Activated B cell treated with CpG ODN at 0.5 μM for 24 hours (primary cell): ENCODE measurements at regions not wholly inside any gene's neighbourhood (a gene's known extent, or its start where the extent isn't known, plus 50 kb on each side); places are given as distances from the start of the nearest gene placed in this dataset.

Source experiments
- ATAC-seq: fragments of 200-7000 bp; cut with Tn5 transposase; one replicate; pipeline ENCODE4 v1.10.0; 2021; ENCODE audit warnings: low read depth, mild to moderate bottlenecking, moderate library complexity
- CTCF ChIA-PET: fragments of 350-600 bp; sonication (Branson Sonifier 250); formaldehyde crosslinking; loops from one replicate; lab custom pipeline; 2021; ENCODE audit warnings: antibody characterized with exemption; lab: Charles Lee
- POLR2A ChIA-PET: fragments of 350-600 bp; sonication (Branson Sonifier 250); formaldehyde crosslinking; loops from one replicate; lab custom pipeline; 2021; ENCODE audit warnings: antibody characterized with exemption; lab: Charles Lee
- DNase-seq: peaks from one replicate; pipeline ENCODE4 v3.0.0; 2022
- H3K27ac Mint-ChIP-seq: one replicate; pipeline ENCODE4 v1.8.0; 2020; ENCODE audit warnings: mixed read lengths
- H3K27me3 Mint-ChIP-seq: one replicate; pipeline ENCODE4 v1.8.0; 2021; ENCODE audit warnings: mixed read lengths
- H3K36me3 Mint-ChIP-seq: one replicate; pipeline ENCODE4 v1.8.0; 2021; ENCODE audit warnings: low read depth, mixed read lengths
- H3K4me1 Mint-ChIP-seq: one replicate; pipeline ENCODE4 v1.8.0; 2021; ENCODE audit warnings: mixed read lengths
- H3K4me3 Mint-ChIP-seq: one replicate; pipeline ENCODE4 v1.8.0; 2020; ENCODE audit warnings: mild to moderate bottlenecking, mixed read lengths
- H3K9me3 Mint-ChIP-seq: one replicate; pipeline ENCODE4 v1.8.0; 2020; ENCODE audit warnings: mixed read lengths
- CTCF ChIP-seq: fragments of 200-600 bp; IDR thresholded peaks from one replicate; pipeline ENCODE4 v1.8.0; 2022; ENCODE audit warnings: antibody characterized with exemption, mild to moderate bottlenecking
- intact Hi-C: fragments of 100-400 bp; cut with micrococcal nuclease; formaldehyde crosslinking; loops from one replicate; pipeline ENCODE4 v1.15.1; 2024

- Mint-ChIP-seq H3K36me3 (no peaks in the 10 kb centered on the region), H3K27me3 (peaks cover 64% of the 10 kb centered on the region), H3K4me3 (peak overlapping the region; percentile 32), H3K4me1 (peaks cover 15% of the 10 kb centered on the region), H3K9me3 (no peaks in the 10 kb centered on the region), H3K27ac (no peak overlapping the region)
- DNase-seq (no peak), ATAC-seq (no peak)
- CTCF ChIA-PET, result interaction anchor here (1.1 to 3.3 kb wide), 5 partner anchors 9 to 530 kb away, joined by 3 to 16 read pairs (median 10); partner anchors contain the start of gene FOXD2
- intact Hi-C loops, result no loop called here
- no peak for TF ChIP-seq CTCF
- POLR2A ChIA-PET, result no interaction called here
These were observed 271.4 kb downstream of the FOXD2 start for GRCh38 chr1:47709019-47709871.

DNA sequence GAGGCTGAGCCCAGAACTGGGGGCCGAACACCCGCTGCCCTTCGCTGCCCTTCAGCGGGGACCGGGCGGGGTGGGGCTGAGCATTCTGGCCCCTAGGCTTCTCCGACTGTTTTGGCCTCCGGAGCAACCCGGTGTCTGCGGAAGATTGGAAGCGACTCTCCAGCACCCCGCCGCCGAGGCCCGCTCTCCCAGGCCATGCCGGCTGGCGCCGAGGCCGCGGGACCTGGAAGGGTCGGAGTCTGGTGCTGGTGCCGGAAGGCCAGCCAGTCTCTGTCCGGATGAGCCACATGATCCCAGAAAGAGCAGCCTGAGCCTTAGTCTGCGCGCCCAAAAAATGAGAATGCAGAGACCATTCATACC is 272.0 kb downstream of the FOXD2 start:
- ChIA-PET POLR2A (no interaction called here), CTCF (interaction anchor here (0.7 to 3.3 kb wide), 11 partner anchors 8 to 531 kb away, joined by 3 to 16 read pairs (median 3); partner anchors contain the start of gene FOXD2)
- Mint-ChIP-seq H3K9me3 (no peaks in the 10 kb centered on the region), H3K36me3 (no peaks in the 10 kb centered on the region), H3K27ac (no peak overlapping the region), H3K27me3 (peaks cover 60% of the 10 kb centered on the region), H3K4me3 (no peak overlapping the region), H3K4me1 (peaks cover 15% of the 10 kb centered on the region)
- no peak for TF ChIP-seq CTCF
- ATAC-seq (no peak), DNase-seq (no peak)
- intact Hi-C loops, result loop anchor here (1.0 to 2.0 kb wide), 4 partner anchors 273 to 531 kb away; no protein-coding TSS in a partner anchor

DNA sequence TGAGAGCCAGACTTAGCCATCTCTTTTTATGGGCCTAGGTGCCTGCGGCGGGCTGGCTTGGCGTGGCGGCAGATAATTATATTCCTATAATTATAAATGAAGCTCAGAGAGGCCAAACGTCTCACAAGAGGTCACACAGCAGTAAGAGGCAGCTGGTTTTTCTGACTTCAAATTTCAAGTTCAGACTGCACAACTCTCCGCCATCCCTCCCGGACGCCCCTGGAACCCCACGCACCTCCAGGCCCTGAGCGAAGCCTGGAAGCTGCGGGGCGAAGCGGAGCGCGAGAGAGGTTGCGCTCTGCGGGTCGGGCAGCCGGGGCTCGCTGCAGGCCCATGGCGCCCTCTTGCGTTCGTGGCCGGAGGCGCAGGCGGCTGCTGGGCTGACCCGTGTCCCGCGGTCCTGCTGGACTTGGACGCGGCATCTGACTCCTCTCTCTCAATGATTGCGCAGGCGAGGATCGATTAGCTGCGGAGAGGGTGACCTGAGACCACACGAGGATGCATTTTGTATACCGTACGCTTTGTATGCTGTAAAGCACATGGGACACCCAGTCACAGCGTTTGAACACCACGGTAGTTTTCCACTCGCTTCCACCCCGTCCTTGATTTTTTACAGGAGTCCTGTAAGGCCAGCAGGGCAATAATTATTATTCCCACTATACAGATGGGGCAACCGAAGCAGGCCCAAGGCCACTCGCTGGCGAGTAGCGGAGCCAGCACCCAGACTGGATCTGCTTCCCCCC is 272.7 kb downstream of the FOXD2 start:
- Mint-ChIP-seq H3K4me1 (peaks cover 15% of the 10 kb centered on the region), H3K27ac (no peak overlapping the region), H3K4me3 (no peak overlapping the region), H3K9me3 (no peaks in the 10 kb centered on the region), H3K36me3 (no peaks in the 10 kb centered on the region), H3K27me3 (peaks cover 62% of the 10 kb centered on the region)
- intact Hi-C loops, result loop anchor here (1.0 to 2.0 kb wide), 4 partner anchors 274 to 531 kb away; no protein-coding TSS in a partner anchor
- TF ChIP-seq CTCF, result peak; percentile 57
- ATAC-seq, result peak; percentile 52
- ChIA-PET POLR2A (no interaction called here), CTCF (interaction anchor here (0.7 to 3.3 kb wide), 10 partner anchors 8 to 532 kb away, joined by 3 to 16 read pairs (median 4); partner anchors contain the start of gene FOXD2)
- peak; percentile 56 for DNase-seq
